CD4-positive, alpha-beta T cell treated with Interleukin-17A for 1 hour (primary cell): ENCODE measurements at regions not wholly inside any gene's neighbourhood (a gene's known extent, or its start where the extent isn't known, plus 50 kb on each side); places are given as distances from the start of the nearest gene placed in this dataset.

Source experiments
- DNase-seq: peaks from one replicate; pipeline ENCODE4 v3.0.0-alpha.2; 2020

DNA sequence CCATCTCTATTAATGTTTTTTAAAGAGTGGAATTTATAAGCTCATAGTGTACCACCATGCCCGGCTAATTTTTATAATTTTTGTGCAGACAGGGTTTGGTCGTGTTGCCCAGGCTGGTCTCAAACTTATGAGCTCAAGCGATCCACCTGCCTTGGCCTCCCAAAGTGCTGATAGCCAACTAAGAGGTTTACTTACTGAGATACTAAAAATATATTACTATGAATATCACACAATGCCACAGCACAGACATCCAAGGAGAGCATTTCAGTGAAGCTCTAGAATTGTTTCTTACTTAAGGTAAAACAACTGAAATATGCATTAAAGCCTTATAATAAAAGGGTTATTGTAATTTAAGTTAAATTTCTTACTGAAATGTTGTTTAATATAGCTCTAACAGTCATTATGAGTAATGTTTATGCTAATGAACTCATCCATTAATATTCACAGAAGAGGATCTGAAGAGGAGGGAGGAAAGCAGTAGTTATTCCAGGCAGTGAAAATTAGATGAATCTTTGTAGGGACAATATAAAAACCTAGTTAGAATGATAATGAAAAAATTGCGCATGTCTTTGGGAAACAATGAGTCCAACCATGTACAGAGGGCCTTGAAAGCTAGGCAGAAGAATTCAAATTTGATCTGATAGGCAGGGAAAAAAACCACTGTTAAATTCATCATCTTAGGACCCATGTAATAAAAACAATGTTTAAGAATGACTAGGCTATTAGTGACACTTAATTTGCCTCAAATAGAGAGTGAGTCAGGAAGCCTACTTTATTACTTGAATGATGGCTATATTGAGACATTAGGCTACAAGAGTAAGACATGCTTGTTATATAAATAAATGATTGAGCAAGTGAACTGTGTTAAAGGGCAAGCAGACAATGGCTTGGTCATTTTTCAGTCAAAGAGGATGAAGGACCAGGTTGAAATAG is 99.2 kb downstream of the SLC41A2 start:
- no peak for DNase-seq

- DNase-seq, result no peak
Observed at GRCh38 chr12:104856531-104856930, 101.6 kb downstream of the SLC41A2 start.

- DNase-seq, result no peak
Observed at GRCh38 chr12:104855599-104855998, 102.5 kb downstream of the SLC41A2 start.

GRCh38 chr12:104852896-104853295 is 105.2 kb downstream of the SLC41A2 start:
- no peak for DNase-seq

- DNase-seq, result no peak
Observed at GRCh38 chr12:104852102-104852501, 106.0 kb downstream of the SLC41A2 start.

DNA sequence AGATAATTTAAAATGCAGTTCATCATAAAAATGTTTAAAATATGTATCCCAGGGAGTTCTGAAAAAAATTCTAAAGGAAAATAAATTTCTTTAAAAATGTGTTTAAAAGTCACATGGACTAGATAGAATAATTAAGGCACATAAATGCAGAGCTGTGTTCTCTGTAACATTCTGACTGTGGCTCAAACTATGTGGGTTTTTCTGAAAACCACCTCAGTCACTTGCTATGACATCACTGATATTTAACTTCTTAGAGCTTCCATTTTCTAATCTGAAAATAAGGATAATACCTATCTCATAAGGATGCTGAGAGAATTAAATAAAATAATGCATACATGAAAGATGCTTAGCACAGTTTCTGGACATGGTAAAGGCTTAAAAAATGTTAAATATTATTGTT is 107.3 kb downstream of the SLC41A2 start:
- DNase-seq, result no peak

GRCh38 chr12:104846056-104846767 is 111.9 kb downstream of the SLC41A2 start:
- DNase-seq, result no peak

GRCh38 chr12:104844123-104844522 is 114.0 kb downstream of the SLC41A2 start:
- DNase-seq, result no peak

- DNase-seq, result no peak
Observed at GRCh38 chr12:104840262-104840661, 117.8 kb downstream of the SLC41A2 start.

- no peak for DNase-seq
Observed at GRCh38 chr12:104835317-104835716, 122.8 kb downstream of the SLC41A2 start.

- DNase-seq, result no peak
Observed at GRCh38 chr12:104834607-104835006, 123.5 kb downstream of the SLC41A2 start.

- no peak for DNase-seq
Observed at GRCh38 chr12:104833756-104834155, 124.3 kb downstream of the SLC41A2 start.

DNA sequence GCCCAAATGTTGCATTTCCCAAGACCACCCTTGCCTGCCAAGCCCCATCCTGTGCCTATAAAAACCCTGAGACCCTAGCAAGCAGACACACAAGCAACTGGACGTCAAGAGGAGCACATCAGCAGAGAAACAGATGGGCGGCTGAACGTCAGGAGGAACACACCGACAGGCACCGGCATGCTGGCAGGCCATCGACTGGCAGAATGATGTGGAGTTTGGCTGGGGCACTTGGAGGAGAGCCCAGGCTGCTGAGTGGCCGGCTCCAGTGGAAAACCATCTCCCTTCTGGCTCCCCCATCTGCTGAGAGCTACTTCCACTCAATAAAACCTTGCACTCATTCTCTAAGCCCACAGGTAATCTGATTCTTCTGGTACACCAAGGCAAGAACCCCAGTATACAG is 130.1 kb downstream of the SLC41A2 start:
- DNase-seq, result no peak

DNA sequence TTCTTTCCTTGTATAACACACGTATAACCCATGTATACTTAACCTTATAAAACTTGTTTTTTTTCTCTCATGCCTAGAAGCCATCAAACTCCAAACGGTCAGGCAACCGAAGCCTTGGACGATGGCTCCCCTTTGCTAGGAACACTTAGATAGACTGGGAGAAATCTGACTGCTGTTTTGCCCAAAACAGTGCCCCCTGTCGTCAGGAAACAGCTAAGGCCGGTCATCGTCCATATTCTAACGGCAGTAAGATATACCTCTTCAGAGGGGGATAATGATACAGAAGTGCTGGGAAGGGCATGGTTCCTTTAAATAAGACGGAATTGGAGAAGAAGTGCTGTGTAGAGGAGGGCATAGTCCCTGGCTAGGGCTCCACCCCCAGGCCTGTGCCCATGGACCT is 130.5 kb downstream of the SLC41A2 start:
- peak; percentile 5 for DNase-seq

- peak; percentile 12 for DNase-seq
Observed at GRCh38 chr12:104825408-104825807, 132.7 kb downstream of the SLC41A2 start.

GRCh38 chr12:104823985-104824461 is 134.1 kb downstream of the SLC41A2 start:
- peak; percentile 4 for DNase-seq

GRCh38 chr12:104822941-104823340 is 135.1 kb downstream of the SLC41A2 start:
- DNase-seq, result no peak

DNA sequence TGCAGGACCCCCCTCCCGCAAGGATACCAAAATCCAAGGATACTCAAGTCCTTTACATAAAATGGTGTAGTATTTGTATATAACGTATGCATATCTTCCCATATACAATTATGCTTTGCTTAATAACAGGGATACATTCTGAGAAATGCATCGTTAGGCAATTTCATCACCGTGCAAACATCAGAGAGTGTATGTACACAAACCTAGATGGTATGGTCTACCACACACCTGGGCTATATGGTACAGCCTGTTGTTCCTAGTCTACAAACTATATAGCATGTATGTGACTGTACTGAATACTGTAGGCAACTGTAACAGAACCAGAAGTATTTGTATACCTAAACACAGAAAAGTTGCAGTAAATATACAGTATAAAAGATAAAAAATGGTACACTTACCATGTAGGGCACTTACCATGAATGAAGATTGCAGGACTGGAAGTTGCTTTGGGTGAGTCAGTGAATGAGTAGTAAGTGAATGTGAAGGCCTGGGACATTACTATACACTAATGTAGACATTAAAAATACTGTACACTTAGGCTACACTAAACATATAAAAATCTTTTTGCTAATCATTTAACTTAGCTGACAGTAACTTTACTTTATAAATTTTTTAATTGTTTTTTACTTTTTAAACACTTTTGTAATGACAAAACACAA is 141.1 kb downstream of the SLC41A2 start:
- no peak for DNase-seq

DNA sequence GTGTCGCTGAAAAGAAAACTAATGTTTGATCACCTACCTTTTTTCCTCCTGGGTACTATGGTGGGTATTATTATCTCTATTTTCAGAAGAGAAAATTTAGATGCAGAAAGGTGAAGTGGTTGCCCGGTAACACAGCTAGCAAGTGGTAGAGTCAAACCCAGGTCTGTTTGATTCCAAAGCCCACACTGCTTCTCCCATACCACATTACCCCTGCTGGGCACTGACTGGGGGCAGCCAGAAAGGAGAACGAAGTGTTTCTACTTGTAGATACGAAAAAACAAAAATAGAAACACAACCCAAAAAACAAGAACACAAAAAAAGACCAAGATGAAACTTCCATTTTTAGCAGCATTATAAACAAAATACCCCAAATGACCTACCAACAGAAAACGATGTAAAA is 142.2 kb downstream of the SLC41A2 start:
- DNase-seq, result no peak

GRCh38 chr12:104814944-104815343 is 143.1 kb downstream of the SLC41A2 start:
- DNase-seq, result no peak
